GM18873 (cell line): ENCODE measurements at regions not wholly inside any gene's neighbourhood (a gene's known extent, or its start where the extent isn't known, plus 50 kb on each side); places are given as distances from the start of the nearest gene placed in this dataset.

Experiments used
- ATAC-seq: cut with Tn5 transposase; IDR thresholded peaks from one replicate; pipeline ENCODE4 v1.9.1; 2021; ENCODE audit warnings: mild to moderate bottlenecking, moderate library complexity, moderate number of reproducible peaks; ENCODE audit not compliant: unreplicated experiment, low FRiP score

DNA sequence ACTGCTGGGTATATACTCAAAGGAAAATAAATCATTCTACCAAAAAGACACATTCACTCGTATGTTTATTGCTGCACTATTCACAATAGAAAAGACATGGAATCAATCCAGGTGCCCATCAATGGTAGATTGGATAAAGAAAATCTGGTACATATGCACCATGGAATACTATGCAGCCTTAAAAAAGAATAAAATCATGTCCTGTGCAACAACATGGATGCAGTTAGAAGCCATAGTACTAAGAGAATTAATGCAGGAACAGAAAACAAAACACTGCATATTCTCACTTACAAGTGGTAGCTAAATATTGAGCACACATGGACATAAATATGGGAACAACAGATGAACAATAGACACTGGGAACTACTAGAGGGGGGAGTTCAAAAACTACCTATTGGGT, 96.3 kb downstream of the FAM76B start:
- no peak for ATAC-seq

DNA sequence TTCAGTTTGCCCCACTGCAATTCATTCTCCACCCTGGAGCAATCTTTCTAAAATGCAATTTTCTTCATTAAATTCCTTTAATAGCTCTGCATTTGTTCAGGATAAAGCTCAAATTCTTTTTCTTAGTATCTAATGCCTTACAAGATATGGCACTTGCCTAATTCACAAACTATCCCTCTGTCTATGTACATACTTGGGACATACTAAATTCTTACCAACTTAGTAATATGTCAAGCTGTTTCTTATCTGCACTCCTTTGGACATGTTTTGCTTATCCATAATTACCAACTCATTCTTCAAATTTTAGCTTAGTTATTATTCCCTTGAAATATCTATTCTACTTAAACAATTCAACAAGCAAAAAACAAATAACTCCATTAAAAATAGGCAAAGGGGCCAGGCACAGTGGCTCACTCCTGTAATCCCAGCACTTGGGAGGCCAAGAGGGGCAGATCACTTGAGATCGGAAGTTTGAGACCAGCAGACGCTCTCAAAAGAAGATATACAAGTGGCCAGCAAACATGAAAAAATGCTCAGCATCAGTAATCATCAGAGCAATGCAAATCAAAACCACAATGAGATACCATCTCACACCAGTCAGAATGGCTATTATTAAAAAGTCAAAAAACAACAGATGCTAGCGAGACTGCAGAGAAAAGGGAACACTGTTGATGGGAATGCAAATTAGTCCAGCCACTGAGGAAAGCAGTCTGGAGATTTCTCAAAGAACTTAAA, 96.9 kb downstream of the FAM76B start:
- no peak for ATAC-seq

- no peak for ATAC-seq
These were observed 99.5 kb downstream of the FAM76B start for GRCh38 chr11:95690100-95690499.

DNA sequence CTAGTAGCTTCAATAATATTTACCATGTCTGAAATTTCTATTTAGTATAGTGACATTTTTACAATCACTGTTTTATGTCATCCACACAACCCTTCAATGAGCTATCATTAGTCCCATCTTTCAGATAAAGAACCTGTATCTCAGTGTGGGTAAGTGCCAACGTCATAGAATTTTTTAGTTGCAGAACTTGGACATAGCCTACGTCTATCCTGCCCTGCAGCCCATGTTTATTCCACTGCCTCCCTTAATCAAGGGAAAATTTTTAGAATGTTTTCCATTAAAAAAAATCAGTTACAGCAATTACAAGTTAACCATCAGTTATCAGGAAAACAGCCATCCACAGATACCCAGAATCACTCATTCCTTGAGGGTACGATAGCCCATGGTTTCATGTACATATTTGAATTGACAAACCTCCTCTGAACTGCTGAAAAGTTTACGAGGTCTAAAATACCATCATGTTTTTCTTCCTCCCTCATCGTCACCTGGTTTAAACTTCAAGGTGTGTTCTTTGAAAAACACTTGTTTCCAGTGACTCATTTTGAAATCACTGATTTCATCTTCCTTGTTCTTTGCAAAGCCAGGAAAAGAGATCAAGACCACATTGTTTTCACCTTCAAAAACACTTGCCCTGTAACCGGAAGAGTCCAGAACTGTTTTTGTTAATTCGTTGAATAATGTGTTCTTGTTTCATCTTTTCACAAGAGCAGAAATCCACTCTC, 100.9 kb downstream of the FAM76B start:
- ATAC-seq, result peak; percentile 46

DNA sequence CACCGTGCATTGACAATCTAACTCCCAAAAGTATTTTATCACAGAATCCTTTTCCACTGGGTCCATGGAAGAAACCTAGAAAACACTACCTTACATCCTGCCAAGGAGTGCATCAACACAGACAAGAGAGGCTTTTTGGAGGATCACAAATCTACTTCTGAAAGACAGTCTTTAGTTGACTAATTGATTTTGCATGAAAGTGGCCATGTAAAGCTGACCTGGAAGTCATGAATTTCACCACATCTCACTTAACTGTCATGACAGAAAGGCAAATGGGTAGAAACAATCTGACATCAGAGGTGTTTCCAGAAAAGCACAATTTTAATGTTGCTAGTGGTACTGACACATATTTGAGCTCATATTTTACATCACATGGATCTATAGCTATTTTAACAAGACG, 101.6 kb downstream of the FAM76B start:
- no peak for ATAC-seq

GRCh38 chr11:95686265-95686664, 103.3 kb downstream of the FAM76B start:
- no peak for ATAC-seq

DNA sequence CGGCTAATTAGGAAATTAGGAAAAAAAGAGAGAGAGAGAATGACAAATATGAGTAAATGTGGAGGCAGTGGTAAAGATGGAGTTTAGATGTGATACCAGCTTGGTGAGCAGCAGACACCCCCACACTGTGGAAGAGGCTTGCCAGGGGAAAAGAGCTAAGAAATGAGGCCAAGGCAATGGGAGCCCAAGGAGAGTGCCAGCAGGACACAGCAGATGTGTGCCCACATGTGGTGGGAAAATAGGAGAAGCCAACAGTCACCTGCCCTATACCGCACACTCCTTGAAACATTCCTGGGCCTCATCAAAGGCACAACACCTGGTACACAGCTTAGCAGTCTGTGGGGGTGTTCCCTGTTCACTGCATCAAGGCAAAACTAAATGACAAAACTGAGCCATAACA, 104.9 kb downstream of the FAM76B start:
- ATAC-seq, result no peak

- ATAC-seq, result no peak
These were observed 105.4 kb downstream of the FAM76B start for GRCh38 chr11:95684170-95684569.

DNA sequence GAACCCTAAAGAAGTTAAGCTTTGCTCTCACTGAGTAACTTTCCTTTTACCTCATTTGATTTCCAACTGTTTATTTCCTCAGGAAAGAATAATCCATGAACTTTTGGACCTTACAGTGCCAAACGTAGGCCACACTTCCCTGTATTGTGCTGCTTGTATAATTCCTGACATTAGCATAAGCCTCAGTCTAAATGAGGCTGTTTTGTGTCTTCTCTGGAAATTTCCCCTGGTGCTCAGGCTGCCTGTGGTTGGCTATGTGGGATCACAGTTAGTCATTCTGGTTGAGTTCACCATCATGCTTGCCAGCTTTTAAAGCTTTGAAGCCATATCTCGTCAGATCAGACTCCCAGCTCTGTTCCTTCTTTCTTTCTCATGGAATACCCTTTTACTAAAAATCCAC, 107.0 kb downstream of the FAM76B start:
- no peak for ATAC-seq

GRCh38 chr11:95680169-95680929, 109.2 kb downstream of the FAM76B start:
- ATAC-seq, result peak; percentile 85

- no peak for ATAC-seq
These were observed 110.6 kb downstream of the FAM76B start for GRCh38 chr11:95678988-95679387.

GRCh38 chr11:95676308-95676707, 113.3 kb downstream of the FAM76B start:
- ATAC-seq, result no peak

DNA sequence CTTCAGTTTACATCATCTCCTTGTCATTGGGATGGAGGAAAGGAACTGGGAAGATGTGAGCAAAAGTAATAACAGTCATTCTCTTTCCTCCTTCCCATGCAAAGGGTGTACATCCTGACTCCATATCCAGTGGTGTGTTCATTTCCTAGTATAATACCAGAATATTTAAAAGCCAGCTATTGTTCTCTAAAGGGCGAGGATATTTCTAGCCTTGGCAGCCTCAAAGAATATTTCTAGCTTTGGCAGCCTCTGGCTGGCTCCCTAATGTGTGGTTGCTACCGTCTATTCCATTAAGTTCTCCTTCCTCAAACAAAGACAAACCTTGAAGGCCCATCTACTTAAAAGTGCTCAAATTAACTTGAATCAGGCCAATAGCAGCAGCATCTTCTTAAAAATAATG, 114.0 kb downstream of the FAM76B start:
- no peak for ATAC-seq

DNA sequence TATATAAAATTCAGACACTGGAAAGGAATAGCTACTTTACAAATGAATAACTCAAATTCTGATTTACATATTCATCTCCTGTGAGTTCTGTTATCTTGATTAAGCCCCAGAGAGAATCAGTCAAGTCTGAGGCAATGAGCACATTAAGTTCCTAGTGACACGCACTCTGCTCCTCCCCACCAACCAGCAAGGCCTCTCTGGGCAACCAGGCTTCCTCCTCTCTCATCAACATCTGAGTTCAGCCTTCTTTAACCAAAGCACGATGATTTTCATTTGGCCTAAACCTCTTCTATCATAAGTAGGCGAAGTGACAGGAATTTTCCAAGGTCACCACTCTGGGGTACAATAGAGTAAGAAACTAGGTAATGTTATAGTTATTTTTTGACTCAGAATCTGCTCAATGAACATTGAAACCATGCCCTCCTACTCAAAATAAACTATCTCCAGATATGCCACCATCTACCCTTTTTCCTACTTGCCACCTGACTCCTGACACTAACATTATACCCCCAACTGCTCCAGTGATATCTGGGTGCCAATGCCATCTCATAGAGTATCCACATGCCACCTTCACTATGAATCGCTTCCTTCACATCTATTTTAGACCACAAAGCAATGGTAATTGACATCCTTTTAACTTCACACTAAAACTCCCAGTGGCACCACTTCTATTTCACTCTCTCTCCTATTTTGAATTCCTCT, 114.8 kb downstream of the FAM76B start:
- no peak for ATAC-seq

DNA sequence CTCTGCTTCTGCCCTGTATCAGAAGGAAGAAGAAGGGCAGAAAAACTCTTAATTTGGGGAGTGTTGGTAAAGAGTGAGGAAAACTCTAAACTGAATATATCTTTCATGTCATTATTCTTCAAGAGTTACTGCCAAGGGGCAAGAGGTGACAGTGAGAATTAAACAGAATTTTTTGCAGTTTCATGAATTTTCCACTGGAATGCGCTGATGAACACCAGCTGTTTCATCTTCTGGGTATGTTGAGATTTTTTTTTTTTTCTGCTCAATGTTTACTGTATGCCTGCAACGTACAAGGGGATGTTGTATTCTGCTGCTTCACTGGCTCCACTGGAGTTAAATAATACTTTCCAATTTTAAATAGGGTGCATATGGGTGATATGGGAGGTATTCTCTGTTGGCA, 117.8 kb downstream of the FAM76B start:
- ATAC-seq, result no peak

GRCh38 chr11:95668131-95668530, 121.5 kb downstream of the FAM76B start:
- no peak for ATAC-seq

DNA sequence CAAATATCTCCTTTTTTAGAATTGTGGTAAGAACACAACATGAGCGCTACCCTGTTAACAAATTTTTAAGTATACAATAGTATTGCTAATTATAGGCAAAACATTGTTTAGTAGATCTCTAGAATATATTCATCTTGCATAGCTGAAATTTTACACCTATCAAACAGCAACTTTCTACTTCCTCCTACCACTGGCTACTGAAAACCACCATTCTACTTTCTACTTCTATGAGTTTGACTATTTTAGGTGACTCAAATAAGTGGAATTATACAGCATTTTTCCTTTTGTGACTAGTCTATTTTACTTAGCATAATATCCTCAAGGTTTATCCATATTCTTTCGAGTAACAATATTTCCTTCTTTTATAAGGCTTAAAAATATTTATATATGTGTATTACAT, 128.4 kb downstream of the FAM76B start:
- ATAC-seq, result no peak

DNA sequence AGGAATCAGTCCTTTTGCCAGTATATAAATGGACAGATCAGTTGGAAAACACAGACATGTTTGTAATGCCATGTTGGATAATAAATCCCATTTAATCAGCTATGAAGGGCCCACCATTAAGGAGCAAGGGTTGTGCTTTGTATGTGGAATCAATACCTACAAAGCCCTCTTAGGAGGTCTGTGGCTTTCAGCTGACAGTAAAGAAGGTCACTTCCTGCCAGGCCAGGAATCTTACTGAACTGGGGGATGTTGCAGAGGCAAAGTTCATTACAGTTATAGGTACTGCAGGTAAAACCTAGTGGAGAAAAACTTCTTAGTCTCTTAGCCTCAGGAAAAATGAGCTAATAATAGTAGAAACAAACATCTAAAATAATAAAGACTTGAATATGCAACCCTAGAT, 129.5 kb downstream of the FAM76B start:
- no peak for ATAC-seq

DNA sequence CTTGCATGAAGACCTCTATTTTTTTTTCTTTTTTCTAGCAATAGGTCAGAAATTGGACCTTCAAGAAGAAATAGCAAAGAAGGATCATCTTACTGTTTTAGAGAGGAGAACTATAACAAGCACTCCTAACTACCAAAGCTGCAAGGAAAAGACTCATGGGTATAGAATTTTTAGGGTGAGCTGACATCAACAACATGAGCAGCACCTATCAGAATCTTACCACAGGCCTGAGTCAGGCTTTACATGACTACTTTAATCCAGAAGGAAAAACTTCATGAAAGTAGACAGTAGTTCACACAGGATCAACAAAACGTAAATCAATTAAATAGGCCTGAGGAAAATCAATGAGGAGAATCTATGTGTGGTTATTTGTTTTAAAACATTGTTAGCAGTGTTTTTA, 130.5 kb downstream of the FAM76B start:
- ATAC-seq, result no peak

DNA sequence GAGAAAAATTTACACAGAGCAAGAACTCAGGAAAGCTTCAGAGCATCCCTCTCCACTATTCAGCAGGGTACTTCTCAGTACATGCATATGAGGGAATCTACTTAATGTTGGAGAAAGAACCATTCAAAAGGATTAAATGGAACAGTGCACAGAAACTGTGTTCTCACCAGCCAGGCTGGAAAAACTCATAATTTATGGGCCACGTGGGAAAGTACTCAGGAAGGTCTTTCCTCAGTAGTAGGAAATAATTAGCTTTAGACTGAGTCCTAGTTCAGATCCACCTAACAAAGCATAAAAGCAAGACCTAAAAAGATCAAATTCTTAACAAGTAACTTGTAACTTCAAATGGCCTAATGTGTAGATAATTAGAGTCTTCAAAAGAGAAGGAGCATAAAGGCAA, 134.0 kb downstream of the FAM76B start:
- ATAC-seq, result no peak

- ATAC-seq, result no peak
These were observed 135.9 kb downstream of the FAM76B start for GRCh38 chr11:95653680-95654079.
